HG03280 (cell line): ENCODE measurements at regions not wholly inside any gene's neighbourhood (a gene's known extent, or its start where the extent isn't known, plus 50 kb on each side); places are given as distances from the start of the nearest gene placed in this dataset.
A peak's percentile ranks its signal among the peaks of the same experiment; 100 is the strongest.
"Not testable (repeated sequence)": the region's sequence is repeated elsewhere in the genome, so short reads cannot be mapped to it uniquely, and the experiment has no call there.

ENCODE experiments used
- ATAC-seq: cut with Tn5 transposase; IDR thresholded peaks from one replicate; pipeline ENCODE4 v1.9.1; 2021; ENCODE audit warnings: mild to moderate bottlenecking, moderate library complexity; ENCODE audit not compliant: unreplicated experiment

DNA sequence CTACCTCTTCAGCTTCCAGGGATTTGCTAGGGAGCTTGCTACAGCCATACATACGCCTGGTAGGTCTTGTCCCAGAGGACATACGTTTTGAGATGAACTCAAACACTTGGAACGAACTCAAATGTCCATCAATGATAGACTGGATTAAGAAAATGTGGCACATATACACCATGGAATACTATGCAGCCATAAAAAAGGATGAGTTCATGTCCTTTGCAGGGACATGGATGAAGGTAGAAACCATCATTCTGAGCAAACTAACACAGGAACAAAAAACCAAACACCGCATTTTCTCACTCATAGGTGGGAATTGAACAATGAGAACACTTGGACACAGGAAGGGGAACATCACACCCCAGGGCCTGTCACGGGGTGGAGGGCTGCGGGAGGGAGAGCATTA lies 68.6 kb upstream of the SGK1 start:
- ATAC-seq = not testable (repeated sequence)

DNA sequence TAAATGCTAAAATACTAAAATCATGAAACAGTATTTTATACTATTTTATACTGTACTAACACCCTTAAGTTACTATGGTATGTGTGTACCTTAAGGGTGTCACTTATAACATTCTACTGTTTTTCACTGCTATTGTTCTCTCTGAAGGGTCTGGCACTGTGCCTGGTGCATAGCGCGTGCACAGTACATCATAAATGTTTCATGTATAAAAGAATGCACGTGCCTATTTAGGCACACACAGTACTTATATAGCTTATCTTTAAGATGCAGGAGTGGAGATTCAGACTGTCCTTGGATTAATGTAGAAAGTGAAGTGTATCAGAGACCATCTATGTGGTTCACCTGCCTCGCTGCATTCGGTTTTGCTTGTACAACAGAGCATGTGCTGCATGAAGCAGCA lies 64.0 kb upstream of the SGK1 start:
- ATAC-seq = no peak

DNA sequence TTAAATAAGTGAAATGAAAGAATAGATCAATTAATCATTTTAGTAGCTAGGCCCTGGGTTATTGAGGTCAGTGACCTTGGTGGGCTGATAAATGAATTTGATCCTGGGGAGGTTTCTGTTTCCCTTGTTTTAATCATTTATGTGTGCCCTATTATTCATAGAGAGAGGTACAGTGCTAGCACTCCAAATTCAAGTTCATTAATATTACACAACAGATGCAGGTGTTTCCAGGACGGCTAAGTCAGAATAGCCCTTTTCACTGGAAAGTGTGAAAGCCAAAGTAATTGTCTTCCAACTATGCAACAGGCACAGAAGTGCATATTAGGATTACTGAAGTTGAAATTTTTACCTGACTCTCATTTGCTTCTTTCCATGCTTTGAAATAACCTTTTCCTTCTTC lies 61.7 kb upstream of the SGK1 start:
- peak; percentile 5 for ATAC-seq

DNA sequence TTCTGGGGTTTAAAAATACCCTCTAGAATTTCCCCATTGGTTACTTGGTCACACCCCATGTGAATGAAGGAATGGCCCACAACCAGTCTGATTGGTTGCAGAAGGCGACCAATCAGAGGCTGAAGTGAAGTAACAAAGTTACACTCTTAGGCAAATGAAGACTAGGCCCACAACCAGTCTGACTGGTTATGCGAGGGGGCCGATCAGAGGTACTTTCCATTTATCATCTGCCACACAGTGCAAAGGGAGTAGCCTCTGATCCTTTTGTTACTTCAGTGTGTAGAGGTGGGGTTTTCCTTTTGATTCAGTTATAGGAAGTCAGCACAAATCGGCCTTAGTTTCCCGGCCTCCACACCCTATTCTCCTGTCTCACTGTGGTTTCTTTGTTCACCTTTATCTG lies 61.2 kb upstream of the SGK1 start:
- peak; percentile 93 for ATAC-seq

DNA sequence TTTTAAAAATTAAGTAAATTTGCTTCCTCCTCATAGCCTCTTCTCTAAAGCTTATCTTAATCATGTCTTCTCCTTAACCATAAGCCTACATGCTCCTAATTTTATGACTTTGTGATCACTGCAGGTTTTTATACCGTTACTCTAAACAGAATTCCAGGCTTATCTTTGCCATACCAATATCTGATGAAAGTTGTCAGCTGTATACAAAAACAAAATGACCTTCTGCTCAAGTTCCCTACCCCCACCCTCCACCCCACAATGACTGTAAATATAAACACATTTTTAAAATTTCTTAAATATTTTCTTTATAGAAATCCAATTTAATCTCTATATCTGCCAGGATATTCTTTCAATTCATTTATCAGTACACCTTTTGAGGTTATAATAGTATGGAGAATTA lies 60.5 kb upstream of the SGK1 start:
- no peak for ATAC-seq

DNA sequence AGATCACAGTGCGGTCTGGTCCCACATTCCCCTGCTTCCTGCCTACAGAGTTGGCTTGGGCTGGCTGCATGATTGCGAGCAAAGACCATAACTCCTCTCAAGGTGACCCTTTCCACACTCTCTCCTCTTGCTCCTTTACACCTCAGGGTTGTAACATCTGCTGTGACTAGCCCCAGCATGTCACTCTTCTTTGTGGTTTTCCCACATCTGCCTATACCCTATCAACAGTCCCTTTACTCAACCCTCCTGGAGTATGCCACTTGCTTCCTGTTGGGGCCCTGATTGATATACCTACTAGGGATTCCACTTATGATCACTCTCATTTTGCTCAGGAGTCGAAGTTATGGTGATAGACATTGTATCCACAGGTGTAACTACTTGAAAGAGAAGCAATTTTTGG lies 58.9 kb upstream of the SGK1 start:
- no peak for ATAC-seq

DNA sequence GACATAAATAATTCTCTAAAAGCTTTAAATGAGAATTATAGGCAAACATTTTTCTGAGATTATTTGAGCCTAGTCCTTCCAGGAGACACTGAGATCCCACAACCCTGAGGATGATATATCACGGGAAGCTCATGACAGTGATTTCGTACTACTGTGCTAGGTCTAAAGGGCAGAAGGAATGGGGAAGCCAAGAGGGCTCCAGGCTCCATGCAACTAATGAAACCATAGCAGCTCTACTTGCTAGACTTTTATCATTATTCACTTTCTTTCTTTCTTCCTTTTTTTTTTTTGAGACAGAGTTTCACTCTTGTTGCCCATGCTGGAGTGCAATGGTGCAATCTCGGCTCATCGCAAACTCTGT lies 57.3 kb upstream of the SGK1 start:
- ATAC-seq = no peak

DNA sequence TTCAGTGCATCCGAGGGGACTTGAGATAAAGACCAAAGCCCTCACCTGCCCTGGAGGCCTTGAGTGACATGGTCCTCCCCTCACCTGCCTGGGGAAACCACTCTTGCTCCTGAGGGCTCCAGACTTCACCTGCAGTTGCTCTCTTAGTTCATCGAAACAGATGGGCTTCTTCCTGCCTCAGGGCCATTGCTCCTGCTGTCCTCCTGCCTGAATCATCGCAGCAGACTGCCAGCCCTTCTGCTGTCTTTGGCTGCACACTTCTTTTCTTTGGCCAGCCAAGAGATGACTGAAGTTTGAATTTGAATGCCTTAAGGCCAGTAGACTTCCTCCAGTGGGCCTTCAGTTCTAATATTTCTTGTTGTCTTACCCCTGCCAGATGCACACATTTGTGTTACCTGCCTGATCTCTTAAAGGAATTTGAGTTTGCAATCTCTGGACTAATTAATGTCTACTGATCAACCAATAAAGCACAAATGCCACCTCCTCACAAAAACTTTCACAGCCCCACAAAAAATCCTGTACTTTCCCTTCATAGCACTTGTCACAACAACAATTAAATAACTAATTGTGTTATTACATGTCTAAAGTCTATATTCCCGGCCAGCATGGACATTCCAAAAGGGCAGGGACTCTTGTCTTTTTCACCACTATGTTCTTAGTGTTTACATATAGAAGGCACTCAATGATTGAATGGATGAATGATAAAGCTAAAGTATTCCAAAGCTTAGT lies 56.7 kb upstream of the SGK1 start:
- no peak for ATAC-seq

DNA sequence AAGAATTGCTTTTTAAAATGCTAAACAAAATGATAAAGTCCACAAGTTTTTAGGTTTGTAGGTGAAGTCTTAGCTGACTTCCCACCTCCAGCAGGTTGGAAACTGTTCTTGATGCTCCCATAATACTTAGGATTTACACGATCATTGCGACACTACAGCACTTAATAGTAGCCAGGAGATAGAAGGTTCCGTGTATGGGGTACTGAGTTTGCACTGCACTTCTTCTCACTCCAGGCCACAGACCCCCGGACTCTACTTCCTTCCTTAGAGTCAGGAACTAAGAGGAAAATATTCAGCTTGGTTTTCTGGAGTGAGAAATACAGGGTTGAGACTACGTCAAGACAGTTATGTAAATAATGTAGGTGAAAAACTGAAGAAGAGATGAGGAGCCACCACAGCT lies 56.1 kb upstream of the SGK1 start:
- ATAC-seq = no peak

DNA sequence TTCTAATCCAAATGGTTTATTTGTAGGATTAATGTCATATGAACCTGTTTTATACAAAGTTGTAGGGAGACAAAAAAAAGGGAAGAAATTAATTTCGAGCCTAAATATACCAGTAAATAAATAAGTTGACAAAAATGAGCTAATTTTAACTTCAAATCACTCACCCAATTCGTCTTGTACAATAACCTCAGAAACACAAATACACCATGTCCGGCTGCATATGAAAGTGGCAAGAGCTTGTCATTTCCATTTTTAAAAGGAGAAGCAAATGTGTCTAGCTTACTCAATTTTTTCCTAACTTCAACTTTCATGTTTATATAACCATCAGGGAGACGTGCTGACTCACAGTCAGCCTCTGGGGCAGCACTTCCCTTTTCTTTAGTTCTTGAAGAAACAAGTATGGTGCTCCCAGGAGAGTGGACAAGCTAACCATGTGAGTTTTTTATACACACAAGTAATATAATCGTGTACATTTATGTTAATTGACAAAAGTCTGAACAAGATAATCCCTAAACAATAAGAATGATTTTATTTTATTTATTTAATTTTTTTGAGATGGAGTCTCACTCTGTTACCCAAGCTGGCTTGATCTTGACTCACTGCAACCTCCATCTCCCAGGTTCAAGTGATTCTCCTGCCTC lies 55.5 kb upstream of the SGK1 start:
- peak; percentile 86 for ATAC-seq

DNA sequence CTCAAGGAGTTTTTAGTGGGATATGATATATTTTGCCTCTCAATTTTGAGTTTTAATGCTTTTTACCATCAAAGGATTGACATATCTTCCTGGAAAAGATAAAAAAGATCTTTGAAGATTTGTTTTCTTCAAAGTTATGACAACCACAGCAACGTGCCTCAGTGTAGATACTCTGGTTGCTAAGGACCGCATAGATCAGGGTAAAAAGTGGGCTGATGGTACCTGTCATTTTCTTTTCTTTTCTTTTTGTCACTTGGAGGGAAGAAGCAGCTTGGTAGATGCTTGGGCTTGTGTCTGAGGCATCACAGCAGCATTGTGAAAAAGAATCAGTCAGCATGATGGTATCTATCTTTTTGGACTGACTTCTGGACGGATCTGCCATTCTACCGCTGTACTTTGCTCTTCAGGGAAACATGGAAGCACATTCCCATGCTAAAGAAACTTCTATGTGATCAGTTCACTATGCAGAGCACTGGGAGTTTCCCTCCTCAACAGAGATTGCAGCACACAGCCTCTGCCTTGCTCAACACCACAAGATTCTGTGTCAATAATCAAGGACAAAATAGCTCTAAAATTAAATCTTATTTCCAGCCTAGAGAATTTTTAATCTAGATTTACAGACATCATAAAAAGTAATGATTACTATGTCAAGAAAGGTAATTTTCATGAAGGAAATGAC lies 54.8 kb upstream of the SGK1 start:
- ATAC-seq = no peak

DNA sequence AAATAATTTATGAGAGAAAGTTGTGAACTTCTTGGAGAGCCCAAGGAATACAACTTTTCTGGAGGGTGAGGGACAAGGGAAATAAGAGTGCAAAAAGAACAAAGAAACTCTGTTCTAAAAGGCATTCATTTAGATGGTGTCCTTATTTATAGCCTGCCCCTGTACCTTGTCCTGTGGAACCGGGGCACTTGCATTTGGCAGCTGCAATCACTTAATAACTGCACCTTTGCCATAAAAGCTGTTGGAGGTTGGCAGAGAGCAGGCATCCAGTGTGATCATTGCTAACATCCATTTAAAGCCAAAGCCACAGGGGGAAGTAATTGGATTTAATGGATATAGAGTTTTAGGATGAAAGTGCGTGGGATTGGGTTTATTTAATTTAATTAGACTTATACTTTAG lies 50.8 kb upstream of the SGK1 start:
- ATAC-seq = no peak
